Small intestine (tissue), 7 donors: ENCODE measurements at regions not wholly inside any gene's neighbourhood (a gene's known extent, or its start where the extent isn't known, plus 50 kb on each side); places are given as distances from the start of the nearest gene placed in this dataset.

Experiments
- DNase-seq, 2 donors: peaks; one replicate each; pipeline versions ENCODE4 v3.0.0 to v3.0.0-alpha.2; 2013
- FAIRE-seq: peaks from 2 replicates; lab custom pipeline; 2012; peaks lifted over from hg19 to GRCh38; lab: Jason Lieb, UNC
- H3K27ac ChIP-seq, 3 donors: one replicate each; pipeline ENCODE4 v1.5.1; 2013; ENCODE audit warnings: low read length in 2 of 3, mild to moderate bottlenecking in 2 of 3, control low read depth in 1 of 3, inconsistent platforms in 1 of 3, low read depth in 1 of 3, moderate library complexity in 1 of 3
- H3K27me3 ChIP-seq, 3 donors: one replicate each; pipeline ENCODE4 v1.6.1; 2013; ENCODE audit warnings: low read length in 3 of 3, inconsistent platforms in 1 of 3; ENCODE audit not compliant: control insufficient read depth in 3 of 3, insufficient read depth in 3 of 3
- H3K36me3 ChIP-seq, 3 donors: one replicate each; pipeline ENCODE4 v1.6.1; 2013; ENCODE audit warnings: low read length in 3 of 3, inconsistent platforms in 1 of 3, low read depth in 1 of 3, mild to moderate bottlenecking in 1 of 3, moderate library complexity in 1 of 3; ENCODE audit not compliant: control insufficient read depth in 3 of 3, insufficient read depth in 2 of 3
- H3K4me1 ChIP-seq, 3 donors: one replicate each; pipeline ENCODE4 v1.6.1; 2013; ENCODE audit warnings: low read length in 2 of 3, inconsistent platforms in 1 of 3, low read depth in 1 of 3, mild to moderate bottlenecking in 1 of 3, moderate library complexity in 1 of 3; ENCODE audit not compliant: control insufficient read depth in 3 of 3, insufficient read depth in 2 of 3
- H3K4me3 ChIP-seq, 3 donors: one replicate each; pipeline ENCODE4 v1.5.1; 2013; ENCODE audit warnings: low read length in 3 of 3, control low read depth in 1 of 3, inconsistent platforms in 1 of 3, low read depth in 1 of 3, mild to moderate bottlenecking in 1 of 3, moderate library complexity in 1 of 3
- H3K9me3 ChIP-seq, 2 donors: one replicate each; pipeline ENCODE4 v1.6.1; 2013; ENCODE audit warnings: low read depth in 1 of 2, low read length in 1 of 2; ENCODE audit not compliant: control insufficient read depth in 2 of 2, insufficient read depth in 1 of 2
- WGBS, 3 donors: extraction: QIAGEN DNeasy Blood & Tissue Kit; methylation state at CpG; one replicate each; pipeline ENCODE4 v1.1.7; 2013; 5-methylcytosine and 5-hydroxymethylcytosine counted together
- donor health status: healthy with polysubstance abuse.
- donor health status: control.
- donor health status: control.
- donor health status: Bipolar disorder and iron deficiency.
- donor health status: healthy.

DNA sequence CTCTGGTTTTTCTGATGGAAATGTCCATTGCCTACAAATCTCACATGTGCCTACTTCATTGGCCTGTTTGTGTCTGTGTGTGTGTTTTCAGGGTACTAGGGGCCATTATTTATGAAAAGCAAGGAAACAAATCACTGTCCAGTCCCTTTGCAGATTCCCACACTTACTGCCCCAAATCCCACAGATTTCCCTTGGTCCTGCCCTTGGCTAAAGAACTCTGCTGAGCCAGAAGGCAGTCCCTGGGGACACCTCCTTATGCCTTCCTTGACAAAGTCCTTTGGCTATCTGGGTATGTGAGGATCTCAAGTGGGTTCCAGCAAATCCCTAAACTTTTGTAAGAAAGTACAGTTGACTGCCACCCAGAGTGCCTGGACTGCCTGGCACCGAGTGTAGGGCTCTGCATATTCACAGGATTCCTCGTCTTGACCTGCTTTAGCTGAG, 388.1 kb downstream of the BCAT1 start:
- Histone ChIP-seq H3K36me3 (no peaks in the 10 kb centered on the region), H3K27me3 (peaks cover 2 to 45% (median 4%) of the 10 kb centered on the region in 3 donors), H3K27ac (peak overlapping the region in 1 of 3 donors; percentile 57), H3K4me3 (no peak overlapping the region), H3K9me3 (no peaks in the 10 kb centered on the region), H3K4me1 (peaks cover 0 to 4% (median 0%) of the 10 kb centered on the region in 3 donors)
- no peak for FAIRE-seq
- peak in 1 of 2 donors; percentile 2 for DNase-seq
- 4 to 20% (median 9%) methylated on average over 2 of the region's 2 CpGs for WGBS, 3 donors

DNA sequence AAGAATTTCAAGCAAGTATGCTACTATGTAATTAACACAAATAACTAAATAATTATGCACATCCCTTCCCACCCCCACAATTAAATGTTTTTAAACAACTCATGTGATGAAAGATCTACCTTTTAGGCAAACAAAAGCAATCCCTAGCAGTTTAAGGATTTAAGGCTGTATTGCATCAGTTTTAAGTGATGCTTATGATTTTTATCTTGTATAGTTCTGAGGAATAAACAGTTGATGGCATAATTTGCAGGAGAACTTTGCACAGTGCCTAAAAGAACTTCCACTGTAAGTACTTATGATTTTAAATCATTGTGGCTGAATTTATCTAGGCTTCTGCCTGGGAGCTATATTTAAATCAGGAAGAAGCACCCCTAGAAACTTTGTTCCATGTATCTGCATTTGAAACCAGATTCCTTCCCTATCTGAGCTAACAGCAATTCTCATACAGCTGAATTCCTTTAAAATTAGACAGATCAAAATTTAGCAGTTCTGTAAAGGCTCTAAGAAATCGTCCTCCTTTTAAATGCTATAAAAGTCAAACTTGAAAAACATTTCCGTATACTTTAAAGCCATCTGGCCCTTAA, 388.6 kb downstream of the BCAT1 start:
- peaks cover 0 to 4% (median 0%) of the 10 kb centered on the region in 3 donors for H3K4me1 ChIP-seq
- H3K27me3 ChIP-seq, result peaks cover 2 to 43% (median 3%) of the 10 kb centered on the region in 3 donors
- no peaks in the 10 kb centered on the region for H3K9me3 ChIP-seq
- H3K4me3 ChIP-seq, result no peak overlapping the region
- FAIRE-seq, result no peak
- DNase-seq, result no peak
- WGBS, 3 donors, result 28 to 47% (median 39%) methylated on average over 2 of the region's 2 CpGs
- no peaks in the 10 kb centered on the region for H3K36me3 ChIP-seq
- peak overlapping the region in 1 of 3 donors; percentile 57 for H3K27ac ChIP-seq

DNA sequence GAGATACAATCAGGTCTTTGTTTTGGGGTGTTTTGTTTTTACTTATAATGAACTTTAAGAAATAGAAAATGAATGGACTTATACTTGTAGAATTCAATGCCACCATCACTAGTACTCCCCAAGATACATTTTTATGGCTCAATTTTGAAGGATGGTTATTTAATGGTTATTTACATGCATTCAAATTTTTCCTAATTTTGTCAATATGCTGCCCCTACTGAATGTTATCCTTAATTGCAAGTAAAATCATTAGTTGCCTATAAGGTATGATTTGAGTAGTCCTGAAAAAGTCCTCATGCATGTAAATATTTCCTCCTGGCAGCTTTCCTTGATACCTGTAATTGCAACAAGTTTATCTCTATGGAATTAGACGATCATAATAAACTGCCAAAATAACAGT, 391.2 kb downstream of the BCAT1 start:
- Histone ChIP-seq H3K27me3 (peaks cover 0 to 21% (median under 1%) of the 10 kb centered on the region in 3 donors), H3K9me3 (no peaks in the 10 kb centered on the region), H3K27ac (no peak overlapping the region), H3K4me1 (no peaks in the 10 kb centered on the region), H3K36me3 (no peaks in the 10 kb centered on the region), H3K4me3 (no peak overlapping the region)
- WGBS, 3 donors, result 30 to 81% (median 56%) methylated on average over 1 of the region's 1 CpG
- FAIRE-seq (no peak), DNase-seq (no peak)

DNA sequence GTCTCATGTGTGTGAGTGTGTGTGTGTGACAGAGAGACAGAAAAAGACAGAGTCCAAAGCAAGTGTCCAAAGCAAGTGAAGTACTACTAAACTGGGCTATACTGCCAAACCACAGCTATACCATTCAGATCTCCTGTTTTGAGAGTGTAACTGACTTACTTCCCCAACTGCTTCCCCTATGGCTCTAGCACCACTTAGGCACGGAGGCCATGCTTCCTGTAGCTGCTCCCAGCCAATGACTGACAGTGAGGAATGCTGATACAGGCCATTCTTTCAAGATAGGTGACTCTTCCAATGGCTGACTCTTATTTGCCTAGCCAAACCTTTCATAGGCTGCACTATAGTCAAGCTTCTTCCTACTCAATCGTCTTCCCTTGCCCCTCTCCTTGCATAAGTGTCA, 393.2 kb downstream of the BCAT1 start:
- H3K4me1 ChIP-seq, result no peaks in the 10 kb centered on the region
- no peaks in the 10 kb centered on the region for H3K36me3 ChIP-seq
- no peak for DNase-seq
- peaks cover 0 to 2% (median 0%) of the 10 kb centered on the region in 3 donors for H3K27me3 ChIP-seq
- no peak overlapping the region for H3K27ac ChIP-seq
- H3K9me3 ChIP-seq, result no peaks in the 10 kb centered on the region
- WGBS, 3 donors, result 56 to 75% (median 67%) methylated on average over 2 of the region's 2 CpGs
- FAIRE-seq, result no peak
- no peak overlapping the region for H3K4me3 ChIP-seq

DNA sequence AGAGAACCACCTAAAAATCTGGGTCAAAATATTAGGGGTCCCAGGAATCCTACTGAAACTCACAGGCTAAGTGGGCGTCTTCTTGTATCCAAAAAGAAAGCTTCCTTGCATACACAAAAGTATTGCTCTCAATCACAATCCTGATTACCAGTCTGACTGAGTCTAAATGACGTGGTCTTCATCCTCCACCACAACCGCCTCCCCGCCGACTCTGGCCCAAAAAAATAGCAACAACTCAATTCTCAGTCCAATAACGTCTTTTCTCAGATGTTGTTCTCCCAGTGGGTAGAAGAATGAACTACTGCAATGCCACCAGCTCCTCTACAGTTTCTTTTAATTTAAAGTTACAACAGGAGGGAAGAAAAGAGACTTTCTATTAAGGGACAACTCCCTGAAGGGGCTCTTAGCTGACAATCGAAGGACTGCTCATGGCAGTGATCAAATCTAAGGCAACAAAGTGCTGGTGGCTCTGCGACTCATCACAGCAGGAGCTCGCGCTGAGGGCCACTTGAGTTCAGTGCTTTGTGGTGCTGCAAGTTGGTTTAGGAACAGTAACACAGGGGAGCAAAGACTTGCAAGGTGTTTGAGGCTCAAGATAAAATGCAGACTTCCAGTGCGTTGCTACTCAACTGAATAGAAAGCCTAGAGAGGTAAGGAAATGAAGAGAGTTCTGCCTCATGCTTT, 394.1 kb downstream of the BCAT1 start:
- H3K27me3 ChIP-seq, result no peaks in the 10 kb centered on the region
- H3K4me1 ChIP-seq, result no peaks in the 10 kb centered on the region
- 77 to 86% (median 86%) methylated on average over 11 of the region's 11 CpGs for WGBS, 3 donors
- no peak for FAIRE-seq
- no peak for DNase-seq
- H3K4me3 ChIP-seq, result no peak overlapping the region
- no peaks in the 10 kb centered on the region for H3K36me3 ChIP-seq
- no peaks in the 10 kb centered on the region for H3K9me3 ChIP-seq
- H3K27ac ChIP-seq, result no peak overlapping the region

DNA sequence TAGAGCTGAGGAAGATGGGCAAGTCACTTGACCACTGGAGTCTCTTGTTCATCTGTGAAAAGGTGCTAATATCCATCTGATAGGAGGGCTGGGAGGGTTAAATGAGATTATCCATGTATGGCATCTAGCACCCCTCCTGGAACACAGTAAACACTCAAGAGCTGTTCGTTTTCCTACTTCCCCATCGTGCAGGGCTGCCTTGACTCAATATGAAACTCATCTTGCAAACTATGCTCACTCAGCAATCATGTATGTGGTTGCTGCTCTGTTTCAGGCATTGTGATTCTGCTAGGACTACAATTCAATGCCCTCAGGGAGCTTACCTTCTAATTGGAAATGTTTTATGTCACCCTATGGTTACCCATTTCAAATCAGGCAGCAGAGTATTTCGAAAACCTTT, 395.6 kb downstream of the BCAT1 start:
- H3K9me3 ChIP-seq, result no peaks in the 10 kb centered on the region
- no peaks in the 10 kb centered on the region for H3K4me1 ChIP-seq
- FAIRE-seq, result no peak
- no peak overlapping the region for H3K27ac ChIP-seq
- 57 to 70% (median 69%) methylated on average over 3 of the region's 3 CpGs for WGBS, 3 donors
- DNase-seq, result no peak
- no peak overlapping the region for H3K4me3 ChIP-seq
- H3K27me3 ChIP-seq, result no peaks in the 10 kb centered on the region
- H3K36me3 ChIP-seq, result no peaks in the 10 kb centered on the region

DNA sequence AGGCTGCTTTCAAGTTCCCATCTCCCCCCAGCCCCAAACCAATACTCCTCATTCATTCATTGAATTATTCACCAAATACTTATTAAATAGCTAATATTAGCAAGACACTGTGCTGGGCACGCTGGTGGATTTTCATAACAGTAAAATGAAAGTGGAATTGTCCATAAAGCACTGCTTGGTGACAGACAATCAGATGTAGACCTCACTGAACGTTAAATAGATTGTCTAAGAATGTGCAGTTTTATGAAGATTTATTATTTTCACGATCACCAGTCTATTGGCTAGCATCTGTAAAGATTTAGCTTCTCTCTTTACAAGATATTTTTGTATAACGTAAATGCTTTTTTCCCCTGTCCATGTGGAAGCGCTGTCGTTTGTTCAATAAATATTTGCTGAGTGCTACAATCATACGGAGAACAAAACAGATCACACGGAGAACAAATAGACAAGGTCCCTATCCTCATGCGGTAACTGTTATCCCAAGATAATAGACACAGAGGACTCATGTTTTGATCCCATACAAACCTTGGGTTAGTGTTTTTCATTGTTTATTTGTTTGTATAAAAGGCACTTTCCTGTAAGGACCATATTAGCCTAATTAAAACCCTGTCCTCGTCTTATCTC, 397.6 kb downstream of the BCAT1 start:
- Histone ChIP-seq H3K36me3 (no peaks in the 10 kb centered on the region), H3K27ac (no peak overlapping the region), H3K27me3 (no peaks in the 10 kb centered on the region), H3K9me3 (no peaks in the 10 kb centered on the region), H3K4me1 (no peaks in the 10 kb centered on the region), H3K4me3 (no peak overlapping the region)
- FAIRE-seq (no peak), DNase-seq (no peak)
- WGBS, 3 donors, result 27 to 48% (median 39%) methylated on average over 10 of the region's 10 CpGs

DNA sequence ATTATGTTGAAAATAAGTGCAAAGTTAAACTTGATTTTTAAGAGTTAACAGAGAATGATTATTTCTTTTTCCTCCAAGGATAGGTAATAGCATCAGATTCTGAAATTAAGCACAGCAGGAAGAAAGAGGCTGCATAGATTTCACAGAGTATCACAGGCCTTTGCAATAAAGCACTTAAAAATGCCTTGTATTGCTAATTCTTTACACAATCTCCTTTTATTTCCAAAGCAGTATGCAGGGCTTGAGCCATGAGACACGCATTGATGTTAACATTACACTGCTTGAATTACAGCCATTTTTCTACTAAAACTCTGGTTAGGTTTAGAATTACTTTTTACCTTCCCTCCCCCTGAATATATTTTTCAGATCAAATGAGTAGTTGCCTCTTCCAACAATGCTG, 398.3 kb downstream of the BCAT1 start:
- DNase-seq, result no peak
- Histone ChIP-seq H3K4me1 (no peaks in the 10 kb centered on the region), H3K27me3 (no peaks in the 10 kb centered on the region), H3K4me3 (no peak overlapping the region), H3K36me3 (no peaks in the 10 kb centered on the region), H3K9me3 (no peaks in the 10 kb centered on the region), H3K27ac (no peak overlapping the region)
- WGBS, 3 donors, result 71 to 91% (median 77%) methylated on average over 1 of the region's 1 CpG
- no peak for FAIRE-seq
